ENCODE measurements at regions not wholly inside any gene's neighbourhood (a gene's known extent, or its start where the extent isn't known, plus 50 kb on each side); places are given as distances from the start of the nearest gene placed in this dataset.

DNA sequence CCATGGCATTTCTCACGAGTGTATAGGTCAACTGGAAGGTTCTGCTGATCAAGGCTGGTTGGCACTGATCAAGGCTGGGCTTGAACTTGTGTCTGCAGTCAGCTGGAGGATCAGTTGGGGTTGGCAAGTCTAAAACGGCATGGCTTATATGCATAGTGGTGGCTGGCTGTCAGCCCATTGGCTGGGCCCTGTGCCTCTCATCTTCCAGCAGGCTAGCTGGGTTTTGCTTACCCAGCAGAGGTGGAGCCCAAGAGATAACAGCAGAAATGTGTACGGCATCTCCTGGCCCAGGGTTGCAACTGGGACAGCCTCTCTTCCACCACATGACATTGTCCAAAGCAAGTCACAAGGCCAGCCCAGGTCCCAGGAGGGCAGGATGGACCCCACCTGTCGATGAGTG is 158.2 kb downstream of the BMP7 start:
- no peak for TF ChIP-seq POLR2A (IDR thresholded peaks at IDR 0.05; ENCODE audit: low read depth)
- TF ChIP-seq, protein P1, sequence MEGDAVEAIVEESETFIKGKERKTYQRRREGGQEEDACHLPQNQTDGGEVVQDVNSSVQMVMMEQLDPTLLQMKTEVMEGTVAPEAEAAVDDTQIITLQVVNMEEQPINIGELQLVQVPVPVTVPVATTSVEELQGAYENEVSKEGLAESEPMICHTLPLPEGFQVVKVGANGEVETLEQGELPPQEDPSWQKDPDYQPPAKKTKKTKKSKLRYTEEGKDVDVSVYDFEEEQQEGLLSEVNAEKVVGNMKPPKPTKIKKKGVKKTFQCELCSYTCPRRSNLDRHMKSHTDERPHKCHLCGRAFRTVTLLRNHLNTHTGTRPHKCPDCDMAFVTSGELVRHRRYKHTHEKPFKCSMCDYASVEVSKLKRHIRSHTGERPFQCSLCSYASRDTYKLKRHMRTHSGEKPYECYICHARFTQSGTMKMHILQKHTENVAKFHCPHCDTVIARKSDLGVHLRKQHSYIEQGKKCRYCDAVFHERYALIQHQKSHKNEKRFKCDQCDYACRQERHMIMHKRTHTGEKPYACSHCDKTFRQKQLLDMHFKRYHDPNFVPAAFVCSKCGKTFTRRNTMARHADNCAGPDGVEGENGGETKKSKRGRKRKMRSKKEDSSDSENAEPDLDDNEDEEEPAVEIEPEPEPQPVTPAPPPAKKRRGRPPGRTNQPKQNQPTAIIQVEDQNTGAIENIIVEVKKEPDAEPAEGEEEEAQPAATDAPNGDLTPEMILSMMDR (IDR thresholded peaks at IDR 0.05): no peak
- no peak for TF ChIP-seq POLR2AphosphoS5 (IDR thresholded peaks at IDR 0.05)

Data from esophagus muscularis mucosa (tissue), 3 donors.